ENCODE measurements at regions not wholly inside any gene's neighbourhood (a gene's known extent, or its start where the extent isn't known, plus 50 kb on each side); places are given as distances from the start of the nearest gene placed in this dataset.
"Not testable (repeated sequence)": the region's sequence is repeated elsewhere in the genome, so short reads cannot be mapped to it uniquely, and the experiment has no call there.

DNA sequence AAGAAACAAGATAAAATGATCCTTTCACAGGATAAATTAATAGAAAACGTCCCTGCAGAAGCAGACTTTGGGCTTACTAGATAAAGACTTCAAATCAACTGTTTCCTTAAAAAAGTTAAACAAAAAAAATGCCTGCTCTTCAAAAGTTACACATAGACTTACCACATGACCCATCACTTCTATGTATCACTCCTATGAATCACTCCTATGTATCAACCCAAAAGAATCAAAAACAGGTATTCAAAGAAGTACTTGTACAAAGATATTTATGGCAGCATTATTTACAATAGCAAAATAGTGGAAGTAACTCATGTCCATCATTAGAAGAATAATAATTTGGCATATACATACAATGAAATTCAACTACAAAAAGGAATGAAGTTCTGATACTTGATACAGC, 56.3 kb upstream of the PRDM9 start:
- no peak for DNase-seq

DNA sequence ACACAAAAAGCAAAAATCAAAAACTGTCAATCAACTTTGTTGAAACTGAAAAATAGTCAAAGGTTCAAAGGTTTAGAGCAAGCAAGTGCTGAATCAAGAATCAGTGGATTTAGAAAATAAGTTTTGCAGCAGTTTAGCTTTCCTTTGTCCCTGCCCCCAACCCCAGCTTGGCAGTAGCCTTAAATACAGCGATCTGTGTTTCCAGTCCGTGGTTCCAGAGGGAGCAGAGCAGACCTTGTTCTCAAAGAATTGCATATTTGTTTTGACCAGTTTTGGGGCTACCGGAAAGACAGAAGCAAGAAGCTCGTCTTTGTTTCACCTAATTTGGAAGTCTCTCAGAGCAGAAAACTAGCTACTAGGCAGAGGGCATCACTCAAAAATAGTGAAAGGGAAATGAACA, 57.2 kb upstream of the PRDM9 start:
- DNase-seq, result no peak

DNA sequence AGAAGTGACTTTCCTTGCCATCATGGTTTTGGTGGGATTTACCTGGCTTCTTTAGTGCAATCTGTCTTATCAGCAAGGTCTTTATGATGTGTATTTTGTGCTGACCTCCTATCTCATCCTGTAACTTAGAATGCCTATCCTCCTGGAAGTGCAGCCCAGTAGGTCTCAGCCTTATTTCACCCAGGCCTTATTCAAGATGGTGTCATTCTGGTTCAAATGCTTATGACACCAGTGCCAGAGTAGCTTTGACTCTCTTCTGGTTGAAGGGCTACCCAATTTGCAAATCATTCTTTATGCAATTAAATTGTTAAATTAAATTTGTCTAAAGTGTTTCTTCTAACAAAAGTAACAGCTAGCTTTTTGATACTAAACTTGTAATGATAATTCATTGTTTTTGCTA, 58.8 kb upstream of the PRDM9 start:
- no peak for DNase-seq

DNA sequence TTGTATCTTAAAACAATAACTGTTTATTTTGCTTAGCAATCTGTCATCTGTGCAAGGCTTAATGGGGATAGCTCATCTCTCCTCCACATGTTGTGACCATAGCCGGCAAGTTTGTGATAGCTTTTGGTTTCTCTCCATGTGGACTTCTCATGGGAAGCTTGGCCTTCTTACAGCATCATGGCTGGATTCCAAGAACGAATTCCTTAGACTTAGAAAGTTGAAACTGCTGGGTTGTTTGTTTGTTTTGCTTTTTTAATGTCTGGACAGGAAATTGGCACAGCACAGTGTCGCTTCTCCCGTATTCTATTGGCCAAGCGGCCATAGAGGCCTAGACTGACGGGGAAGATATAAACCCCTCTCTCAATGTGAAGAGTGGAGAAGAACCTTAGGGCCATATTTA, 61.0 kb upstream of the PRDM9 start:
- no peak for DNase-seq

DNA sequence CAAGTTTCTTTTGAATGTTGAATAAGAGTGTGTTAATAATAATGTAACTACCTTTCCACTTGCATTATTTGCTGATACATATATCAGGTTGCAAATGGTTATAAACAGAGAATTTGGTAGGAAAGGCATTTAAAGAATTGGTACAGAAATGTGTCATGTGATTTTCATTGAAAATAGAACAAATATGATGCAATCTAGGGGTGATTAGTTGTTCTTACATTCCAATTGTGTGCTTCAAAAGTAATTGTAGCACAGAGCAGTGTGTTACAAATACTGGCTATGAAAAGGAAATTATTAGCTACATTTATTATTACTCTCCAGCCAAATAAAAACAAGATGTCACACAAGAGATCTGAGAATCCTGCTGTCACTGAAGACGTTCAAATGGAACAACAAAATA, 61.8 kb upstream of the PRDM9 start:
- no peak for DNase-seq

DNA sequence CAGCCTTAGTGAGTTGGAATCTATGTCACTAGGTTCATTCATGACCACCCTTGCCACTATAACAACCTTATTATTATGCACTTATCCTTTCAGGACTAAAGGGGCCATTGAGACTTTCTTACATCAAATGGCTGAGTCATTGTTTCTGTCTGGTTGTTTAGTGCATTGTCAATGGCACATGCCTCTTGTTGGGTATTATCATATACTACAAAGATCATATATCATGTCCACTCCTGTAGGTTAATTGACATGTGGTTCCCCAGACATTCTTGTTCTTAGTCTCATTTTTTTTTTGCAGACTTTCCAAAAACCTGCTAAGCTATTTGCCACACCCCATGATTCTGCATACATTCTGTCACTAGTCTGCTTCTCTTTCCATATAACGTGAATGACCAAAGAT, 66.7 kb upstream of the PRDM9 start:
- no peak for DNase-seq

DNA sequence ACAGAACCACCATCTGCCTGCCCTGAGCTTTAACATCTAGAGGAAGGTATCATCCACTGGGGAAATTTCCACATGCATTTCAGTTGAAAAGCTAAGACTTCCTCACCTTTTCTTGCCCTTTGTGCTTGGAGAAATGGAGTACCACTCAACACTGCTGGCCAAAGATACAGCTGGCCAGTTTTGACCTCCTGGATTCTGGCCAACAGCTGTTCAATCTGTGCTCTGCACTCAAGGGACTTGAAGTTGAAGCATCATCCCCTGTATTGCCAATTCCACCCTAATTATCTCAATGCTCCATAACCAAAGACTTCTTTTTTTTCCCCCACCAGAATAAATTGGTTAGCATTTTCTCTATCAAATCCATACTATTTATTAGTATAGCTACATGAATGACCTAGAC, 70.4 kb upstream of the PRDM9 start:
- no peak for DNase-seq

DNA sequence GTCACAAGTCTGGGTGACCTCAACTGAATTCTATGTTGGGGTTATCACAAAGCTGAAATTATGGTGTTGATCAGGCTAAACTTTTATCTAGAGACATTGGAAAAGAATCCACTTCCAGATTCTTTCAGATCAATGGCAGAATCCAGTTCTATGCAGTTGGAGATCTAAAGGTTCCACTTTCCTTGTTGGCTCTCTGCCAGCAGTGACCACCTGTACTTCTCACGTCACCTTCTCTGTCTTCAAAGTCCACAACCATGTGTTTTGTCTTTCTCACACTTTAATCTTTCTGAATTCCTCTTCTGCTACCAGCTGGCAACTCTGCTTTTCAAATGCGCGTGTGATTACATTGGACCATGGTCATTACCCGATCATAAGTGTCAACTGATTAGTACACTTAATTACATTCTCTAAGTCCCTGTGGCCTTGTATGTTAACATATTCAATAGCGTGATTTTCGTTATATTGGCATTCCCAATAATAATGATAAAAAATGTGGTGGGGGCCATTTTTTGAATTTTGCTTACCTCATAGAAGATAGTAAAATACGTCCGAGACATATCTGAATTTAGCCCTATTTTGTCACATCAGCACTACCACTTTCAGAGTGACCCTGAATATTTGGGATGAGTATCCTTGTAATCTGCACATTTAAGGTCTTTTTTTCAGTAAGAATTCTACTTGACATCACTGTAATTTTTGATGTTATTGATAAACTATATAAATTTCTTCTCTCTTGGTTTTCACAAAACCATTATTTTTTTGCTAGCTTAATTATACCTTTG, 73.7 kb upstream of the PRDM9 start:
- no peak for DNase-seq

DNA sequence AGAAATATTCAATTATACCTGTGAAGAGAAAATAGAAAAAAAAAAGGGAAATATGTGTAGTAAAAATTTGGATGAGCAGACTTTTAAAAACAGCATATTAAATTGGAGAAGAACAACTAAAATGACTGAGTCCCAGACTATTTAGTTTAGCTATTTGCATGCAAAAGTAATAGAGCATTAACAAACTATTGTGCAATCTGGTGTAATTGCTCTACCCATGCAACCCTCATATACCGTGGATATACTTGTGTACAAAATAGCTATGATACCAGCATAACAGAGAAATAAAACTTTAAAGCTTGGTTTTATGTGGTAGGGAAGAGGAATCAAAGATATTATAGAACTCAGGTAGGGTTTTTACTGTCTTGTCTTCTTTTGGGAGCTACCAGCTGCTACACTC, 78.7 kb upstream of the PRDM9 start:
- DNase-seq, result no peak

DNA sequence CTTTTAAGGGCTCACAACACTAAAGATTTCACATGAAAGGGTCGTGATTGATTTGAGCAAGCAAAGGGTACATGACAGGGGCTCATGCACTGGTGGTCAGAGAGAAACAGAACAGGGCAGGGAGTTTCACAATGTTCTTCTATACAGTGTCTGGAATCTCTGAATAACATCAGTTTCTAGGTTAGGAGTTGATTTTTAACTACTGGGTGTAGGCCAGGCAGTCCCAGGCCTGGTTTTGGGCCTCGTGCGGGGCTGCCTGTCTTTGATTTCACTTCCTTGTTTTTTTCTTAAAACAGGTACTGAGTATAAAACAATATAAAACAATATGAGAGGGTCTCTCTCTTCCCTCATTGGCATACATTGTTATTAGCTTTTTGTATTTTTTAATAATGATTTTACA, 87.2 kb upstream of the PRDM9 start:
- DNase-seq, result not testable (repeated sequence)

DNA sequence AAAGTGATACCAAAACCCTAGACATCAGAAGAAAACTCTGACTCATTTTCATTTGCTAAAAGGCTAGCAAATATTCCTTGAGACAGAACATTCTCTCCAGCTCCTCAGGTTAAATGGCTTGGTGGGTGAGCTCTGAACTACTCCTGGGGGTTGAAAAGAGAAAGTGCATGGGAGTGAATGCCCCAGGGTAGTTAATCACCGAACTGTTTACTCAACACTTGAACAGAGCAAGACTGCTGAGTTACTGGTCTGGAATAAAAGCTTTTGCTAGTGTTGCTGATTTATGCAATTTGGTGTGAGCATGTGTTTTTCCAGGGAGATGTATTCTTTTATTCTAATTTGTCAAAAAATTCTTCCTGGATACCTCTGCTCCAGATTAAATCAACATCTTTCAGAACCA, 88.3 kb upstream of the PRDM9 start:
- DNase-seq, result no peak

DNA sequence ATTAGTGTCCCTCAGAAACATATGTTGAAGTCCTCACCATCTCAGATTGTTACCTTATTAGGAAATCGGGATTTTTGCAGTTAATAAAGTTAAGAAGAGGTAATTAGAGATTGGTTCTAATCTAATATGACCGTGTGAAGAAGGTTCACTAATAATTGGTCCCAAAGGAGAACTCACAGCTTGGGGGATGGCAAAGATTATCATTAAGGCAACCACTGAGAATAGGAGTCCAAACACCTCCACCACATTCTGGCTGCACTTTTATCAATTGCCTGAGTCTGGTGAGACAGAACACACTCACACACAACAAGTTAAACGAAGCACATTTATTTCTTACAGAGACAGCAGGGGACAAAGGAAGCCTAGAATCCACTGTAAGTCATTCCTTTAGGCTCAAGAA, 94.9 kb upstream of the PRDM9 start:
- DNase-seq, result no peak

DNA sequence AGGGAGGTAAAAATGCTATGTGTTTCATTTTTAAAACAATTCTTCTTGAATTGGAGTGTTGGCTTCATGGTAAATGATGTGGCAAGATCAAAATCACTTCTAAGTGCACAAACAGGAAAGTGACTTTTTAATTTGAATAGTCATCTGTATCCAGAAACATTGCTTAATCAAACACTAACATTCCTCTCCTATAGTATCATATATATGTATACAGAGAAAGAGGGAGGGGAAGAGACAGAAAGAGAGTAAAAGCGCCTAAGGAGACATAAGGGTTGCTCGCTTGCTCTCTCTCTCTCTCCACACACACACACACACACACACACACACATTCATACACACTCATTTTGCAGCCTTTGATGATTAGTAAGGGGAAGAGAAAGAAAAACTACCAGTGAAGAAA, 95.4 kb upstream of the PRDM9 start:
- DNase-seq, result no peak

DNA sequence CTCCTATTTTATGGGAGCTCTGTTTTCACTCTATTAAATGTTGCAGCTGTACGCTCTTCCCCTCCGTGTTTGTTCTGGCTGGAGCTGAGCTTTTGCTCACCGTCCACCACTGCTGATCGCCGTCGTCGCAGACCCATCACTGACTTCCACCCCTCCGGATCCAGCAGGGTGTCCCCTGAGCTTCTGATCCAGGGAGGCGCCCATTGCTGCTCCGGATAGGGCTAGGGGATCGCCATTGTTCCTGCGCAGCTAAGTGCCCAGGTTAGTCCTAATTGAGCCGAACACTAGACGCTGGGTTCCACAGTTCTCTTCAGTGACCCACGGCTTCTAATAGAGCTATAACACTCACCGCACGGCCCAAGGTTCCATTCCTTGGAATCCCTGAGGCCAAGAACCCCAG, 96.2 kb upstream of the PRDM9 start:
- no peak for DNase-seq

DNA sequence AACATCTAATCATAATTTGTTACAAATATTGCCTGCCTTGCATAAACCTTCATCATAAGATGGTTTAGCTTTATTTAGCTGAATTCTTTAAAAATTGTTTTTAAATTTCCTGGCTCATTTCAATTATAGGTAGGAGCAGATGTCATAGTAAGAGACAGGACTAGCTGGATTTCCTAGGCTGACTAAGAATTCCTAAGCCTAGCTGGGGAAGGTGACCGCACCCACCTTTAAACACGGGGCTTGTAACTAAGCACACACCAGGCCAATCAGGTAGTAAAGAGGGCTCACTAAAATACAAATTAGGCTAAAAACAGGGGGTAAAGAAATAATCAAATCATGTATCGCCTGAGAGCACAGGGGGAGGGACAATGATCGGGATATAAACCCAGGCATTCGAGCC, 96.6 kb upstream of the PRDM9 start:
- DNase-seq, result not testable (repeated sequence)

DNA sequence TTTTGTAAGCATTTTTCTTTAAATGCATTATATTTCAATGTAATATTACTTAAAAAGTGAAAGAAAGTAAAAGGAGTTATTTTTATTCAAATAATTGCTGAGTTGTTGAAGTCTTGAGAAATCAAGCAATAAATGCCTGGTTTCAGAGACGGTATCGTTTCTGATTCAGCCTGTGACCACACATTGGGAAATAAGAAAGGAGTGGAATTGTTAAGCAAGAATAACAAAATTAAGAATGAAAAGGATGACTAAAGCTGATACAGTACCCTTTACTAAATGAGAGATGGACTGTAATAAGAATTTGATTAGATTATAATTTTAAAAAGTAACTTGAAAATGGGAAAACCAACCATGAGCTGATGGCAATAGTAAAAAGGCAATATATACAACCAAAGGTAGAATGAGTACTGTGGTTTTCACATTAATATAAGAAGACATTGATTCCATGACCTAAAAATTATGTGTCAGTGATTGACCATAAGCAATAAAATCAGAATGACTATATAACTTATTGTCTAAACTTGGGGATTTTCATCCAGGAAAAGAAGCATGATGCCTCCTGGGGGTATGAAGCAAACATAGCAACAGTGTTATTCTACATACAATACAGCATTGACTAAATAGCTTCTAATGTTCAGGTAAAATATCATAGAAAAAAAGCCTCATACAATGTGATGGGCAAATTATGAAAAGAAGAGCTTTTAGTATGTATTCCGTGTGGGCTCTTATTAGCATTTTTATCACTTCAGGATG, 101.9 kb upstream of the PRDM9 start:
- DNase-seq, result peak; percentile 3

DNA sequence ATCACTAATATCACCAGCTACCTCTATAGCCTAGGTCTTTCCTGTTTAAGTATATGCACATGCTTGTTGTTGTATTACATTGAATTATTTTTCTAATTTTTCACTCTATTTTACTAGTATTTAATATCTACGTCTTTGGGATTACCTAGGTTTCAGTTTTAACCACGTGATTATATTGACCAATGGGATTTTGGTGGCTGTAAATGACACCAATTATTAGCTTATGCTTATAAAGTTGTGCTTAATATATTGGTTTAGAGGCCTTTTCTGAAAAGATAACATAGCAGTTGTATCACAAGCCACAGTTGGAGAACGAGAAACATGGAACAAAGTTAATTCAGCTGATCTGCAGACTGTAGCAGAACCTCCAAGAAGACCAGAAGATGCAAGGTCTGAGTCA, 104.8 kb upstream of the PRDM9 start:
- no peak for DNase-seq

DNA sequence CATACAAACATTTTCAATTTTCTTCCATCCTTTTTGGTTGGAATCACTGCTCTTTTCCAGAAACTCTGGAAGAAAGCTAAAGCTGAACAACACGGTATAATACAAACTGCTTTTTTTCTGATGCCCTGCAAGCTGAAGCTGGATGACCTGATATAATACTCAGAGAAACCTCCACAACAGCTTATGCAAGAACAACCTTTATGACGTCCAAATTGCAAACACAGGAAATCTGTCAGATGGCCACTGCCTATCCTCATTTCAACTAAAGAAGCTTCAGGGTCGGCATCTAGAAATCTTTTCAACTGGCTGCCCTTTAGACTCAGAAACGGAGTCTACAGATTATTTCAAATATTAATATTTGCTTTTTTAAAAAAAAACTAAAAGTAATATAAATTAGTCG, 106.5 kb upstream of the PRDM9 start:
- no peak for DNase-seq

DNA sequence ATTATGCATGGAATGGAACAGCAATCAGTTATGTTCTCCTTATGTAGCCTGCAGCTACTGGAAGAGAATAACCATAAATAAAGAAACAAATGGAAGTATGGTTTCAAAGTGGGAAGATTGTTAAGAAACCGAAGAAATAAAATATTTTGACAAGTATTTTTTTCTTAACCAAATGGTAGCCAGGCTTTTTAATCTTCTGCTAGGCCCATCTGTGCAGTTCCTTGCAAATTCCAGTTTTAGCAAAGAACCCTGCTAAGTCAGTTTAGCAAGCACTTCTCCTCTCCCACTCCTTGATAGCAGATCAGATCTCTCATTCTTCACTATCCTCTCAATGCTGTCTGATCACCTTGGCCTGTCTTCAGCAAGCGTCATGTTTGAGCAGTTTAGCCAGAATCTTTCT, 111.1 kb upstream of the PRDM9 start:
- no peak for DNase-seq

DNA sequence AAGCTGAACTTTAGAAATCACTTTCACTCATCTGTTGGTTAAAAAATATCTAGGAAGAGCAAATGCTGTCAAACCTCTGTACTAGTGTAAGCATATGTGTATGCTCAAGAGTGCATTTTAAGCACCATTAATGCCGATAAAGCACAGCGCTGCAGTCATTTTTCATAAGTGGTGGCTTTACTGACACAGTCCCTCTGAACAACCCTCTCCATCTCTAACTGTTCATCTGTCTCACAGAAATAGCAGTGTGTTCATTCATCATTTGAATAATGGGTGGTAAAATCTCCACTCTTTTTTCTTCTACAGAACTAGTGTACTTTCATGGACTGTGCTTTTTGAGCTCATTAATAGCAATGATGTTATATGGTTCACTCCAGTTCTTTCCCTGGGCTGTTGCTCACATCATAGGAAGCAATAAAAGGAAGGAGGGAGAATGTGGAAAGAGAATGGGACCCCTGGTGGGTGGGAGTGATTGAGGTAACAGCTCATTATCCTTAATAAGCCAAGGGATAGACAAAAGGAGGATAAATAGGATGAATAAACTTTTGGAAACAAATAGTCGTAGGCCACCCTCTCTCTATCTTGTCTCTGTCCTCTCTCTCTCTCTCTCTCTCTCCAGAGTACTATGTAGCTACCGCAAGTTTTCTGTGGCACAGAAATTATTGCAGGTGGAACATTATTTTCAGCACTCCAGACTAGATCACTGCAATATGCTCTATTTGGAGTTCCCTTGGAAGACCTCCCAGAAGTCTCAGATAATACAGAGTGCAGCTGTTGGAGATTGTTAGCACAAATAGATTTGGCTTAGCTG, 117.9 kb upstream of the PRDM9 start:
- DNase-seq, result no peak

DNA sequence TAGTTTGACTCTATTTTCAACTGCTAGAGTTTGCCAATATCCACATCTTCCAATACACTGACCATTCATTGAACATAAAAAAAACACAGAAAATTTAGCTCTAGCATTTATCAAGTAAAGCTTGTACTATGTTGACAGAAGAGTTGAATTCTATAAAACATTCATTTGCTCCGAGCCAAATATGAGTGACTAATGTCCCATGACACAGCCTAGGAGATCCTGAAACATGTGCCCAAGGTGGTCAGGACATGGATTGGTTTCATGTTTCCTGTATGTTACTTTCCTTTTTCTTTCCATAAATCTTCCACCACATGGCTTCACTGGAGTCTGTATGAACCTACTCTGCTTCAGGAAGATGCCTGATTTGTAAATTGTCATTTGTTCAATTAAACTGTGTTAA, 122.4 kb upstream of the PRDM9 start:
- DNase-seq, result no peak

DNA sequence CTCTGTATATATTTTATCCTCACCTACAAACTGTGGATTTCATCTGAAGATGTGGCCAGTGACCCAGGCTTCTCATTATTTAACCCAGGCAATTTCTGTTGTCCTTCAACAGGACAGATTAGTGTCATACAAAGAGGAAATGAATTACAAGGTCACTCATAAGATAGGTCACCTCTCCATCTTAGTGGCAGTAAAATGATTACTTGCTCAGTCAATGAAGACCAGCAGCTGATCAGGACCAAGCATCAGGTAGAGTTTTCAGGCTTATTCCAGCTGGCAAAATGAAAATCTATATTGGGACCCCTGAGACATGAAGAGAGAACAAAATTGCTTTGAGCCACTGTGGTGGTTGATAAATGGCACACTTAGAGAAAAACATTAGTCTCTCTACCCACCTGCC, 135.2 kb upstream of the PRDM9 start:
- no peak for DNase-seq

DNA sequence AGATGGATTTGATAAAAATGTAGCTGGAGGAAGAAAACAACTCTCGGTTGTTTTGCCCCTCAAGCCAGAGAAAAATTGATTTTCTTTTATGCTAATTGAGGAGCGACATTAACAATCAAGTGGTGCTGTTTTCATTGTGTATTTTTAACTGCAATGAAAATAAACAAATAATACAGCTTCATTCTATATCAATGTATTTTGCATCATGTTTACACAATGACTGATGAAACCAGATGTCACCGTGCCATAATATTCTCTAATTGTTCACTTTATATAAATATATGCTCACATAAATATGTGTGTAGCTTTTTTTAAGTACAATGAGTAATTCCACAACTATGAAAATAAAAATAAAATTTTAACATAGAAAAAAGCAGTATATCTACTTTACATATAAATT, 139.0 kb upstream of the PRDM9 start:
- no peak for DNase-seq

DNA sequence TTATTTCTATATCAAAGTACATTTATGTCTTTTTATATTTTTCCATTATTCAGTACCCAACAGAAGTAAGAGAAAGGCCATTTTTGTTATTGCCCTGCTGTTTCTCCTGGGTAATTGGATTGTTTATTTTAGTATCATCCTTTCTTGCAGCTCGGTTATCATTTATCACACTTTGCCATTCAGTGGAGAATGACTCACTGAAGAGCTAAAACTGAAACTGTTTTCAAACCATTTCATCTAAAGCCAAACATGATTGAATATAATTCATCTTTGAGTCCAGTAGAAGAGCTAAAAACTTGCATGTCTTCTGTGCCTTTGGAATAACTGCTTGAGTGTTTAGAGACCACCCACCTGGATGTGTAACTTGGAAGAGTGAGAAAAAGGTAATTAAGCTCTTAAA, 139.5 kb upstream of the PRDM9 start:
- no peak for DNase-seq
